ENCODE measurements at regions not wholly inside any gene's neighbourhood (a gene's known extent, or its start where the extent isn't known, plus 50 kb on each side); places are given as distances from the start of the nearest gene placed in this dataset.
"Not testable (repeated sequence)": the region's sequence is repeated elsewhere in the genome, so short reads cannot be mapped to it uniquely, and the experiment has no call there.

GRCh38 chr2:100707016-100707947 is 112.7 kb upstream of the NPAS2 start:
- Histone ChIP-seq H3K9me3 (ENCODE audit: low read depth) (no peaks in the 10 kb centered on the region), H3K27me3 (no peaks in the 10 kb centered on the region), H3K4me3 (no peak overlapping the region), H3K36me3 (no peaks in the 10 kb centered on the region), H3K4me1 (ENCODE audit: low read depth) (no peaks in the 10 kb centered on the region), H3K27ac (no peak overlapping the region)
- no peak for TF ChIP-seq CTCF (IDR thresholded peaks at IDR 0.05; ENCODE audit: low read depth, low read length)
- DNase-seq (ENCODE audit: low read depth in 1 of 2, low spot score in 1 of 2), result no peak

GRCh38 chr2:100708333-100708732 is 111.6 kb upstream of the NPAS2 start:
- Histone ChIP-seq H3K27ac (no peak overlapping the region), H3K36me3 (no peaks in the 10 kb centered on the region), H3K27me3 (no peaks in the 10 kb centered on the region), H3K4me3 (no peak overlapping the region), H3K9me3 (ENCODE audit: low read depth) (no peaks in the 10 kb centered on the region), H3K4me1 (ENCODE audit: low read depth) (no peaks in the 10 kb centered on the region)
- no peak for TF ChIP-seq CTCF (IDR thresholded peaks at IDR 0.05; ENCODE audit: low read depth, low read length)
- DNase-seq (ENCODE audit: low read depth in 1 of 2, low spot score in 1 of 2), result no peak

- Histone ChIP-seq H3K27ac (no peak overlapping the region), H3K4me1 (ENCODE audit: low read depth) (no peaks in the 10 kb centered on the region), H3K27me3 (no peaks in the 10 kb centered on the region), H3K4me3 (no peak overlapping the region), H3K36me3 (no peaks in the 10 kb centered on the region), H3K9me3 (ENCODE audit: low read depth) (no peaks in the 10 kb centered on the region)
- DNase-seq (ENCODE audit: low read depth in 1 of 2, low spot score in 1 of 2), result no peak
- TF ChIP-seq CTCF (IDR thresholded peaks at IDR 0.05; ENCODE audit: low read depth, low read length), result no peak
These were observed 106.8 kb upstream of the NPAS2 start for GRCh38 chr2:100713106-100713505.

- not testable (repeated sequence) for H3K4me1 ChIP-seq (ENCODE audit: low read depth); DNase-seq (ENCODE audit: low read depth in 1 of 2, low spot score in 1 of 2); H3K27me3 ChIP-seq; H3K4me3 ChIP-seq; H3K9me3 ChIP-seq (ENCODE audit: low read depth); H3K36me3 ChIP-seq; H3K27ac ChIP-seq
These were observed 105.4 kb upstream of the NPAS2 start for GRCh38 chr2:100714396-100715010.

- not testable (repeated sequence) for DNase-seq (ENCODE audit: low read depth in 1 of 2, low spot score in 1 of 2); H3K4me1 ChIP-seq (ENCODE audit: low read depth); H3K4me3 ChIP-seq; H3K27ac ChIP-seq; H3K36me3 ChIP-seq; H3K9me3 ChIP-seq (ENCODE audit: low read depth); H3K27me3 ChIP-seq
These were observed 104.1 kb upstream of the NPAS2 start for GRCh38 chr2:100715861-100716260.

- Histone ChIP-seq H3K36me3 (no peaks in the 10 kb centered on the region), H3K4me3 (no peak overlapping the region)
These were observed 103.4 kb upstream of the NPAS2 start for GRCh38 chr2:100716581-100716980.

More at GRCh38 chr2:100716581-100716980, 103.4 kb upstream of the NPAS2 start:
- no peak for TF ChIP-seq CTCF (IDR thresholded peaks at IDR 0.05; ENCODE audit: low read depth, low read length)
- no peaks in the 10 kb centered on the region for H3K27me3 ChIP-seq
- H3K27ac ChIP-seq, result no peak overlapping the region
- H3K9me3 ChIP-seq (ENCODE audit: low read depth), result no peaks in the 10 kb centered on the region
- no peaks in the 10 kb centered on the region for H3K4me1 ChIP-seq (ENCODE audit: low read depth)
- DNase-seq (ENCODE audit: low read depth in 1 of 2, low spot score in 1 of 2), result no peak
